SK-N-SH (cell line): ENCODE measurements at regions not wholly inside any gene's neighbourhood (a gene's known extent, or its start where the extent isn't known, plus 50 kb on each side); places are given as distances from the start of the nearest gene placed in this dataset.

Source experiments
- CTCF ChIA-PET: fragments of 300-600, 350-600 bp; formaldehyde crosslinking; extraction: SDS; loops from one replicate; lab custom pipeline; 2021; lab: Yijun Ruan, JAX
- POLR2A ChIA-PET: fragments of 350-600 bp; sonication (Branson Sonifier 250); formaldehyde crosslinking; extraction: SDS; loops from one replicate; lab custom pipeline; 2020; ENCODE audit warnings: antibody characterized with exemption, inconsistent platforms; lab: Yijun Ruan, JAX
- DNase-seq: peaks from one replicate; pipeline ENCODE4 v3.0.0; 2012
- H2AFZ ChIP-seq: fragments of 200-600 bp; sonication (generic); 2 replicates; pipeline ENCODE4 v1.8.1; 2016; ENCODE audit warnings: antibody characterized with exemption, mild to moderate bottlenecking, low read depth
- H3F3A ChIP-seq: fragments of 200-600 bp; sonication (generic); replicated peaks from 2 replicates; pipeline ENCODE3; 2016; ENCODE audit warnings: antibody characterized with exemption, mild to moderate bottlenecking; ENCODE audit not compliant: insufficient read depth
- H3K27ac ChIP-seq, 2 experiments: fragments of 200-500 bp in 1 of 2; fragments of 200-600 bp in 1 of 2; sonication (Bioruptor generic) in 1 of 2; sonication (generic), shearing (Covaris generic) in 1 of 2; 2 replicates each; pipeline versions ENCODE4 v1.5.1 to v1.6.1; 2014 to 2016; ENCODE audit warnings: low read depth in 2 of 2, inconsistent platforms in 1 of 2, low read length in 1 of 2, mild to moderate bottlenecking in 1 of 2, mixed read lengths in 1 of 2
- H3K27me3 ChIP-seq: fragments of 200-600 bp; sonication (generic), shearing (Covaris generic); 2 replicates; pipeline ENCODE4 v1.6.1; 2016; ENCODE audit warnings: mixed run types; ENCODE audit not compliant: insufficient read depth
- H3K36me3 ChIP-seq, 2 experiments: fragments of 200-500 bp in 1 of 2; fragments of 200-600 bp in 1 of 2; sonication (Bioruptor generic) in 1 of 2; sonication (generic) in 1 of 2; replicated peaks in 1 of 2; 2 replicates each; pipeline versions ENCODE3 to v1.5.1; 2014 to 2016; ENCODE audit warnings: low read length in 1 of 2, mild to moderate bottlenecking in 1 of 2; ENCODE audit not compliant: insufficient read depth in 2 of 2, control insufficient read depth in 1 of 2
- H3K4me1 ChIP-seq, 2 experiments: fragments of 200-500 bp in 1 of 2; fragments of 200-600 bp in 1 of 2; sonication (Bioruptor generic) in 1 of 2; sonication (generic), shearing (Covaris generic) in 1 of 2; 2 replicates each; pipeline versions ENCODE4 v1.5.1 to v1.6.1; 2014 to 2016; ENCODE audit warnings: low read depth in 1 of 2, low read length in 1 of 2, mixed run types in 1 of 2; ENCODE audit not compliant: insufficient read depth in 2 of 2, control insufficient read depth in 1 of 2
- H3K4me2 ChIP-seq: fragments of 200-600 bp; sonication (generic), shearing (Covaris generic); 2 replicates; pipeline ENCODE4 v1.6.1; 2017; ENCODE audit warnings: mixed run types
- H3K4me3 ChIP-seq, 2 experiments: fragments of 200-500 bp in 1 of 2; fragments of 200-600 bp in 1 of 2; sonication (Bioruptor generic) in 1 of 2; sonication (generic), shearing (Covaris generic) in 1 of 2; 2 replicates each; pipeline versions ENCODE4 v1.5.1 to v1.8.1; 2014 to 2016; ENCODE audit warnings: low read depth in 2 of 2, inconsistent platforms in 1 of 2, low read length in 1 of 2, mild to moderate bottlenecking in 1 of 2, mixed read lengths in 1 of 2, moderate library complexity in 1 of 2
- H3K79me2 ChIP-seq: fragments of 200-600 bp; sonication (generic); 2 replicates; pipeline ENCODE4 v1.8.1; 2017; ENCODE audit warnings: mild to moderate bottlenecking; ENCODE audit not compliant: insufficient read depth
- H3K9ac ChIP-seq: fragments of 200-600 bp; sonication (generic); 2 replicates; pipeline ENCODE4 v1.6.1; 2017; ENCODE audit warnings: mixed run types
- H3K9me2 ChIP-seq: fragments of 200-600 bp; sonication (generic); 2 replicates; pipeline ENCODE4 v1.6.1; 2017; ENCODE audit warnings: mixed run types
- H3K9me3 ChIP-seq: fragments of 200-600 bp; sonication (generic); 2 replicates; pipeline ENCODE4 v1.6.1; 2017; ENCODE audit warnings: mixed run types, mild to moderate bottlenecking, moderate library complexity
- H4K20me1 ChIP-seq: fragments of 200-600 bp; sonication (generic); 2 replicates; pipeline ENCODE4 v1.6.1; 2017; ENCODE audit warnings: mild to moderate bottlenecking, mixed run types; ENCODE audit not compliant: insufficient read depth
- CTCF ChIP-seq: fragments of 200-600 bp; sonication (generic); IDR thresholded peaks from 2 replicates; pipeline ENCODE4 v1.6.1; 2017; ENCODE audit warnings: antibody characterized with exemption, mild to moderate bottlenecking, moderate library complexity
- ELF1 ChIP-seq: IDR thresholded peaks from 2 replicates; pipeline ENCODE4 v1.4.0; 2012
- FOSL2 ChIP-seq: IDR thresholded peaks from 2 replicates; pipeline ENCODE4 v1.4.0; 2012; ENCODE audit warnings: low read depth, mild to moderate bottlenecking, moderate library complexity, borderline replicate concordance
- FOXJ3 ChIP-seq: sonication (generic); formaldehyde crosslinking; IDR thresholded peaks from 2 replicates; pipeline ENCODE4 v1.5.1; 2020; ENCODE audit warnings: mild to moderate bottlenecking, missing genetic modification reagents
- FOXM1 ChIP-seq: IDR thresholded peaks from 2 replicates; pipeline ENCODE4 v1.4.0; 2012; ENCODE audit warnings: low read depth, mild to moderate bottlenecking
- GABPA ChIP-seq: IDR thresholded peaks from 2 replicates; pipeline ENCODE4 v1.4.0; 2012; ENCODE audit warnings: low read depth, mild to moderate bottlenecking
- GATA2 ChIP-seq: sonication (generic); formaldehyde crosslinking; IDR thresholded peaks from 2 replicates; pipeline ENCODE4 v1.5.0; 2020; ENCODE audit warnings: mild to moderate bottlenecking, missing genetic modification reagents
- JUND ChIP-seq: IDR thresholded peaks from 2 replicates; pipeline ENCODE4 v1.4.0; 2012
- MAX ChIP-seq: IDR thresholded peaks from 2 replicates; pipeline ENCODE4 v1.4.0; 2012; ENCODE audit warnings: low read depth
- NFIC ChIP-seq: IDR thresholded peaks from 2 replicates; pipeline ENCODE4 v1.4.0; 2012; ENCODE audit warnings: borderline replicate concordance
- NRF1 ChIP-seq: IDR thresholded peaks from 2 replicates; pipeline ENCODE4 v1.6.1; 2012; ENCODE audit warnings: low read depth, mild to moderate bottlenecking, low read length
- POLR2AphosphoS5 ChIP-seq: IDR thresholded peaks from 2 replicates; pipeline ENCODE4 v1.6.1; 2012; ENCODE audit warnings: low read depth, low read length
- RAD21 ChIP-seq: IDR thresholded peaks from 2 replicates; pipeline ENCODE4 v1.6.1; 2012; ENCODE audit warnings: mild to moderate bottlenecking, low read length
- RCOR1 ChIP-seq: fragments of 150-350 bp; IDR thresholded peaks from 2 replicates; pipeline ENCODE4 v1.6.1; 2017; ENCODE audit warnings: antibody characterized with exemption, low read length
- RXRA ChIP-seq: IDR thresholded peaks from 2 replicates; pipeline ENCODE4 v1.4.0; 2012; ENCODE audit warnings: low read depth, mild to moderate bottlenecking, borderline replicate concordance
- SIN3A ChIP-seq: IDR thresholded peaks from 2 replicates; pipeline ENCODE4 v1.6.1; 2012; ENCODE audit warnings: low read depth, mild to moderate bottlenecking, low read length, moderate library complexity, borderline replicate concordance
- SMC3 ChIP-seq: IDR thresholded peaks from 2 replicates; pipeline ENCODE4 v1.6.1; 2012; ENCODE audit warnings: low read depth, low read length, improper control_type of control experiment
- TAF1 ChIP-seq: IDR thresholded peaks from 2 replicates; pipeline ENCODE4 v1.6.1; 2012; ENCODE audit warnings: low read depth, mild to moderate bottlenecking, low read length, moderate library complexity, borderline replicate concordance
- TCF12 ChIP-seq: IDR thresholded peaks from 2 replicates; pipeline ENCODE4 v1.4.0; 2012
- YY1 ChIP-seq: IDR thresholded peaks from 2 replicates; pipeline ENCODE4 v1.4.0; 2012; ENCODE audit warnings: low read depth, mild to moderate bottlenecking
- WGBS: methylation state at CpG from one replicate; pipeline ENCODE4 v1.1.6; 2017; ENCODE audit warnings: low lambda C conversion rate; 5-methylcytosine and 5-hydroxymethylcytosine counted together
- TF ChIP-seq, protein P1 (sequence below): fragments of 150-350 bp; IDR thresholded peaks from 2 replicates; pipeline ENCODE4 v1.6.1; 2016; ENCODE audit warnings: mild to moderate bottlenecking, low read depth, low read length

DNA sequence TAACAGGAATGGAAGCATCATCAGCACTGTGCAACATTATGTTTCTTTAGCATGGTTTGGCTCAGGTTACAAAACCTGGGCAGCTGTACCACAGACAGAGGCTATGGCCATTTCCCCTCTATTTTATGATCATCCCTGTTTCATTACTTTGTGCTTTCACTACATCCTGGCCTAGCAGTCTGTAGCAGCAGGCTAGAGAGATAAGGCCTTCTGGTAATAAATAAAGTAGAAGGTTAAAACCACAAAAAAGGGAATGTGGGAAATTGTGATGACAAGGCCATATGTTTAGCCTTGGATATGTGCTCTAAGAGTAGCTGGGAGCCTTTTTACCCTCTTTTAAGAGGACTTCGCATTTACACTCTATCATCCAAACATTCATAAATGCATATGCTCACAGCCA is 266.2 kb upstream of the PHF14 start:
- H2AFZ ChIP-seq: no peak overlapping the region
- H3K9me2 ChIP-seq: peaks cover 4% of the 10 kb centered on the region; the same call in 1 of the 2 replicates
- no peak overlapping the region for H3K9ac ChIP-seq
- DNase-seq: peak; percentile 2
- TF ChIP-seq FOXM1: no peak
- no peak; the same call in 1 of the 2 replicates for TF ChIP-seq GATA2 (CRISPR knock-in tag)
- no peak for TF ChIP-seq GABPA
- no peak for TF ChIP-seq SIN3A
- TF ChIP-seq RCOR1: no peak
- TF ChIP-seq FOSL2: no peak
- peak overlapping the region in 1 of 2 experiments; percentile 56; a peak in 2 of 4 replicates for H3K27ac ChIP-seq
- CTCF ChIA-PET: interaction anchor here (0.6 to 1.6 kb wide), 5 partner anchors 9 to 717 kb away, joined by 3 to 4 read pairs (median 3); no protein-coding TSS in a partner anchor
- POLR2A ChIA-PET: no interaction called here
- peaks cover 11% of the 10 kb centered on the region for H3K9me3 ChIP-seq
- no peaks in the 10 kb centered on the region for H3F3A ChIP-seq
- H3K4me1 ChIP-seq: peaks cover 0 to 5% of the 10 kb centered on the region in 2 experiments; a peak in 2 of 4 replicates
- no peak overlapping the region for H3K4me3 ChIP-seq
- no peaks in the 10 kb centered on the region for H4K20me1 ChIP-seq
- no peaks in the 10 kb centered on the region for H3K36me3 ChIP-seq
- H3K79me2 ChIP-seq: no peaks in the 10 kb centered on the region
- H3K27me3 ChIP-seq: no peaks in the 10 kb centered on the region
- WGBS: 9% methylated on average over 1 of the region's 1 CpG
- H3K4me2 ChIP-seq: no peak overlapping the region

GRCh38 chr7:10708447-10708846 is 265.2 kb upstream of the PHF14 start:
- H3K9ac ChIP-seq: no peak overlapping the region
- 20% methylated on average over 5 of the region's 5 CpGs for WGBS
- ChIA-PET POLR2A (no interaction called here), CTCF (interaction anchor here (0.6 to 1.6 kb wide), 17 partner anchors 9 to 672 kb away, joined by 3 to 9 read pairs (median 3); no protein-coding TSS in a partner anchor)
- H3K4me3 ChIP-seq: no peak overlapping the region
- peaks cover 0 to 5% of the 10 kb centered on the region in 2 experiments; a peak in 2 of 4 replicates for H3K4me1 ChIP-seq
- H3K36me3 ChIP-seq: no peaks in the 10 kb centered on the region
- H3F3A ChIP-seq: no peaks in the 10 kb centered on the region
- no peaks in the 10 kb centered on the region for H4K20me1 ChIP-seq
- no peaks in the 10 kb centered on the region for H3K27me3 ChIP-seq
- no peak overlapping the region for H2AFZ ChIP-seq
- H3K9me3 ChIP-seq: peaks cover 11% of the 10 kb centered on the region
- no peaks in the 10 kb centered on the region for H3K79me2 ChIP-seq
- no peak overlapping the region for H3K27ac ChIP-seq
- peak; percentile 86 for TF ChIP-seq RAD21
- TF ChIP-seq NFIC: no peak
- TF ChIP-seq SMC3: peak; percentile 59; the same call in 1 of the 2 replicates
- peaks cover 4% of the 10 kb centered on the region; the same call in 1 of the 2 replicates for H3K9me2 ChIP-seq
- no peak overlapping the region for H3K4me2 ChIP-seq
- peak; percentile 43 for DNase-seq

GRCh38 chr7:10718768-10719167 is 254.9 kb upstream of the PHF14 start:
- no peaks in the 10 kb centered on the region for H3K79me2 ChIP-seq
- no peaks in the 10 kb centered on the region for H3K4me1 ChIP-seq
- H3F3A ChIP-seq: no peaks in the 10 kb centered on the region
- WGBS: 38% methylated on average over 5 of the region's 5 CpGs
- no peaks in the 10 kb centered on the region for H3K9me2 ChIP-seq
- H4K20me1 ChIP-seq: no peaks in the 10 kb centered on the region
- H3K36me3 ChIP-seq: no peaks in the 10 kb centered on the region
- CTCF ChIA-PET: no interaction called here
- H3K9ac ChIP-seq: no peak overlapping the region
- H3K27ac ChIP-seq: no peak overlapping the region
- POLR2A ChIA-PET: no interaction called here
- no peak for DNase-seq
- no peak overlapping the region for H3K4me2 ChIP-seq
- no peak overlapping the region for H2AFZ ChIP-seq
- 0 out of 2 replicates have a peak, but pooled peaks cover 6% of the 10 kb centered on the region for H3K9me3 ChIP-seq
- no peaks in the 10 kb centered on the region for H3K27me3 ChIP-seq
- no peak overlapping the region for H3K4me3 ChIP-seq
- no peak for TF ChIP-seq MAX
- TF ChIP-seq, protein P1, sequence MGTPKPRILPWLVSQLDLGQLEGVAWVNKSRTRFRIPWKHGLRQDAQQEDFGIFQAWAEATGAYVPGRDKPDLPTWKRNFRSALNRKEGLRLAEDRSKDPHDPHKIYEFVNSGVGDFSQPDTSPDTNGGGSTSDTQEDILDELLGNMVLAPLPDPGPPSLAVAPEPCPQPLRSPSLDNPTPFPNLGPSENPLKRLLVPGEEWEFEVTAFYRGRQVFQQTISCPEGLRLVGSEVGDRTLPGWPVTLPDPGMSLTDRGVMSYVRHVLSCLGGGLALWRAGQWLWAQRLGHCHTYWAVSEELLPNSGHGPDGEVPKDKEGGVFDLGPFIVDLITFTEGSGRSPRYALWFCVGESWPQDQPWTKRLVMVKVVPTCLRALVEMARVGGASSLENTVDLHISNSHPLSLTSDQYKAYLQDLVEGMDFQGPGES: no peak
- TF ChIP-seq POLR2AphosphoS5: no peak
- no peak for TF ChIP-seq YY1
- no peak for TF ChIP-seq CTCF
- TF ChIP-seq FOXJ3 (CRISPR knock-in tag): no peak
- TF ChIP-seq NRF1: no peak
- no peak for TF ChIP-seq NFIC
- TF ChIP-seq RXRA: no peak
- TF ChIP-seq TCF12: no peak
- TF ChIP-seq TAF1: no peak
- TF ChIP-seq ELF1: no peak
- TF ChIP-seq JUND: no peak
- TF ChIP-seq SMC3: no peak
